ENCODE measurements at regions not wholly inside any gene's neighbourhood (a gene's known extent, or its start where the extent isn't known, plus 50 kb on each side); places are given as distances from the start of the nearest gene placed in this dataset.

GRCh38 chr2:183984871-183985270 lies 613.5 kb upstream of the ZNF804A start:
- no peak for TF ChIP-seq CTCF (IDR thresholded peaks at IDR 0.05; ENCODE audit: extremely low read depth, insufficient read depth, missing control alignments)
- in situ Hi-C loops (cut with MboI; ENCODE audit: low pct_unique_long_range_greater_than_20kb, low sequenced_read_pairs, unreplicated experiment): no loop called here
- DNase-seq (ENCODE audit: low spot score): no peak

- no peak for DNase-seq (ENCODE audit: low spot score)
- TF ChIP-seq CTCF (IDR thresholded peaks at IDR 0.05; ENCODE audit: extremely low read depth, insufficient read depth, missing control alignments): no peak
- in situ Hi-C loops (cut with MboI; ENCODE audit: low pct_unique_long_range_greater_than_20kb, low sequenced_read_pairs, unreplicated experiment): no loop called here
Observed at GRCh38 chr2:183991968-183992367, 606.4 kb upstream of the ZNF804A start.

- no peak for TF ChIP-seq CTCF (IDR thresholded peaks at IDR 0.05; ENCODE audit: extremely low read depth, insufficient read depth, missing control alignments)
- in situ Hi-C loops (cut with MboI; ENCODE audit: low pct_unique_long_range_greater_than_20kb, low sequenced_read_pairs, unreplicated experiment): no loop called here
- no peak for DNase-seq (ENCODE audit: low spot score)
Observed at GRCh38 chr2:183993052-183993451, 605.3 kb upstream of the ZNF804A start.

GRCh38 chr2:183995632-183996031 lies 602.7 kb upstream of the ZNF804A start:
- in situ Hi-C loops (cut with MboI; ENCODE audit: low pct_unique_long_range_greater_than_20kb, low sequenced_read_pairs, unreplicated experiment): no loop called here
- no peak for TF ChIP-seq CTCF (IDR thresholded peaks at IDR 0.05; ENCODE audit: extremely low read depth, insufficient read depth, missing control alignments)
- DNase-seq (ENCODE audit: low spot score): no peak

- DNase-seq (ENCODE audit: low spot score): no peak
- in situ Hi-C loops (cut with MboI; ENCODE audit: low pct_unique_long_range_greater_than_20kb, low sequenced_read_pairs, unreplicated experiment): no loop called here
- TF ChIP-seq CTCF (IDR thresholded peaks at IDR 0.05; ENCODE audit: extremely low read depth, insufficient read depth, missing control alignments): no peak
Observed at GRCh38 chr2:183996825-183997793, 601.2 kb upstream of the ZNF804A start.

- in situ Hi-C loops (cut with MboI; ENCODE audit: low pct_unique_long_range_greater_than_20kb, low sequenced_read_pairs, unreplicated experiment): no loop called here
- TF ChIP-seq CTCF (IDR thresholded peaks at IDR 0.05; ENCODE audit: extremely low read depth, insufficient read depth, missing control alignments): no peak
- DNase-seq (ENCODE audit: low spot score): peak; percentile 9
Observed at GRCh38 chr2:183998041-183998796, 600.1 kb upstream of the ZNF804A start.
